Progenitor cell of endocrine pancreas (in vitro differentiated cells): ENCODE measurements at regions not wholly inside any gene's neighbourhood (a gene's known extent, or its start where the extent isn't known, plus 50 kb on each side); places are given as distances from the start of the nearest gene placed in this dataset.

Experiments
- DNase-seq: peaks from one replicate; pipeline ENCODE4 v3.0.0; 2021; ENCODE audit warnings: low spot score; ENCODE audit not compliant: unreplicated experiment
- H3K27ac Mint-ChIP-seq: 2 replicates; pipeline ENCODE4 v1.8.0; 2021; ENCODE audit warnings: mild to moderate bottlenecking, moderate library complexity, mixed read lengths
- H3K27me3 Mint-ChIP-seq: 2 replicates; pipeline ENCODE4 v1.8.0; 2021; ENCODE audit warnings: mixed read lengths
- H3K36me3 Mint-ChIP-seq: 2 replicates; pipeline ENCODE4 v1.8.0; 2022; ENCODE audit warnings: mixed read lengths; ENCODE audit not compliant: insufficient read depth
- H3K4me1 Mint-ChIP-seq: 2 replicates; pipeline ENCODE4 v1.8.0; 2021; ENCODE audit warnings: low read depth, mixed read lengths
- H3K4me3 Mint-ChIP-seq: 2 replicates; pipeline ENCODE4 v1.8.0; 2021; ENCODE audit warnings: low read depth, mild to moderate bottlenecking, moderate library complexity, mixed read lengths
- H3K9me3 Mint-ChIP-seq: 2 replicates; pipeline ENCODE4 v1.8.0; 2021; ENCODE audit warnings: low read depth, mixed read lengths
- CTCF ChIP-seq: fragments of 200-600 bp; sonication (generic); IDR thresholded peaks from one replicate; pipeline ENCODE4 v1.5.0; 2021; ENCODE audit warnings: antibody characterized with exemption, mild to moderate bottlenecking; ENCODE audit not compliant: unreplicated experiment

DNA sequence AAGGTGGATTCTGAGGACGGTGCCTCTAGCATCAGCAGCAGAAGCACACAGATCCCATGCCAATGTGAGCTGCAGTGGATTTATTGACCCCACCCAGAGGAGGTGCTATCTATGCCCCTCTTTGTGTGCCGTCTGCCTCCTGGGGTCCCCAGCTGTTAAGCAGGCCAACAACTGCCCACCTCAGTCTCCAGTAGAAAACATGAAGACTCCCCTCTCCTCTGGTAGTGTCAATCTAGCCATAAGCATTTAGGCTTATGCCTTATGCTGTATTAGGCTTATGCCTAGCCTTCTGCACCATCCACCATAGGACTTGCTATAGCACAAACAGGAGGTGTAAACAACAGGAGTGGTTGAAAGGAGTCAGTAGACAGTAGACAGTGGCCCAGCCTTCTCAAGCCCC is 417.9 kb upstream of the C16orf82 start:
- Mint-ChIP-seq H3K36me3 (no peaks in the 10 kb centered on the region), H3K27me3 (peaks cover 30% of the 10 kb centered on the region), H3K9me3 (no peaks in the 10 kb centered on the region), H3K4me1 (no peaks in the 10 kb centered on the region), H3K4me3 (no peak overlapping the region), H3K27ac (no peak overlapping the region)
- no peak for DNase-seq
- TF ChIP-seq CTCF: no peak

DNA sequence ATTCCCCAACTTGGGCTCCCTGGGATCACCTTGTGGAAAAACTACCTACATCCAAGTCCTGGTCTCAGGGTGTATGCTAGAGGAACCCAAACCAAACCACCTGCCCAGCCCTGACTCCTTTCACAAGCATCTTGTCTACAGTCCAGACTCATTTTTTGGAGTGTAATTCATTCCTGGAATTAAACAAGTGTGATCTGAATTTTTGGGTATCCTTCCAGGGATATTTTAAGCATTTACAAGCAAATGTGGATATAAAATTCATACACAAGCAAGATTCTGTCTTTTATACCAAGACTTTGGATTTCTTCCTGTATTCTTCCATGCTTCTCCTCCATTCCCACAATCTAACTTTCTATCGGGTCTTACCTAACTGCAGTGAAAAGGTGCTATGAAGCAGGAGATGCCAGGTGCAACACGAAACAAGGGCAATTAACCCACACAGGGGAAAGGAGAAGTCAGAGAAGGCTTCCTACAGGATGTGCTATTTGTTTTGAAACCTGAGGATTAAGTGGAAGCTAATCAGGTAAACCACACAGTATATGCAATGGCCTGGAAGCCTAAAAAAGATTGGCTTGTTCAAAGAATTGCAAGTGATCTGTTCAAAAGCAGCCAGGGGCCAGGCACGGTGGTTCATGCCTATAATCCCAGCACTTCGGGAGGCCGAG is 417.2 kb upstream of the C16orf82 start:
- no peak overlapping the region for H3K27ac Mint-ChIP-seq
- no peak for TF ChIP-seq CTCF
- no peaks in the 10 kb centered on the region for H3K4me1 Mint-ChIP-seq
- H3K27me3 Mint-ChIP-seq: peaks cover 25% of the 10 kb centered on the region
- no peak overlapping the region for H3K4me3 Mint-ChIP-seq
- DNase-seq: no peak
- no peaks in the 10 kb centered on the region for H3K36me3 Mint-ChIP-seq
- H3K9me3 Mint-ChIP-seq: peaks cover 1% of the 10 kb centered on the region

DNA sequence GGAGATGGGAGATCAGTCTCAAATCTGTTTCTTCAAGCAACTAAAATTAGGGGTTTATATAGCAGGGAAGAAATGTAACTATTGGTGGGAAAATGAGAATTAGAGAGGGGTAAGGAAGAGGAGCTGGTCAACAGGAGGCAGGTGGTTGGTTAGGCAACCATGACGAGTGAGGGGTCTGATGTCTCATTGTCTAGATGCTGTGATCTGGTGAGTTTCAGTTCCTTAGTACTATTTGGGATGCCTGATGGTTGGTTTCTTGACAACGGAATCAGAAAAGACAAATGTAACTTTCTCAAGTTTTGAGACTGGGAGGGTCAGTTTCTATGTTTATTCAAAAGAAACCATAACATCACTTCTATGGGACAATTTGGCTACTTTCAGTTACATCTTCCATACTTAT is 415.3 kb upstream of the C16orf82 start:
- Mint-ChIP-seq H3K4me1 (peaks cover 8% of the 10 kb centered on the region), H3K27me3 (peaks cover 15% of the 10 kb centered on the region), H3K9me3 (peaks cover 14% of the 10 kb centered on the region), H3K4me3 (no peak overlapping the region), H3K27ac (no peak overlapping the region), H3K36me3 (no peaks in the 10 kb centered on the region)
- DNase-seq: no peak
- no peak for TF ChIP-seq CTCF

- DNase-seq: no peak
- H3K4me3 Mint-ChIP-seq: no peak overlapping the region
- no peak overlapping the region for H3K27ac Mint-ChIP-seq
- no peak for TF ChIP-seq CTCF
- H3K36me3 Mint-ChIP-seq: no peaks in the 10 kb centered on the region
- H3K27me3 Mint-ChIP-seq: peaks cover 15% of the 10 kb centered on the region
- H3K4me1 Mint-ChIP-seq: peaks cover 8% of the 10 kb centered on the region
- H3K9me3 Mint-ChIP-seq: peaks cover 17% of the 10 kb centered on the region
These were observed 414.8 kb upstream of the C16orf82 start for GRCh38 chr16:26651884-26652283.

DNA sequence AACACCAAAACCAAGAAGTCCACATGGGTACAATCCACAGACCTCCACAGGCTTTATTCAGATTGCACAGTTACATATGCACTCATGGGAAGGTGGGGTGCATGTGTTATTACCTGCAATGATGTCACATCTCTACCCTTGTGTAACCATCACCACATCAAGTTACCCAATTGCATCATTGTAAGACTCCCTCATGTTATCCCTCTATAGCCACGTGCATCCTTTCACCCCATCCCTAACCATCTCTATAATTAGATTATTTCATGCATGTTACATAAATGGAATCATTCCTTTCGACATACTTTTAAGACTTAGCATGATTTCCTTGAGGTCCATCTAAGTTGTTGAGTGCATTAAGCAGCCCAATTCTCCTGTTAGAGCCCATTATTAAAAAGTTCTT is 408.2 kb upstream of the C16orf82 start:
- peaks cover 18% of the 10 kb centered on the region for H3K9me3 Mint-ChIP-seq
- no peak for TF ChIP-seq CTCF
- no peak for DNase-seq
- H3K27me3 Mint-ChIP-seq: peaks cover 22% of the 10 kb centered on the region
- no peak overlapping the region for H3K27ac Mint-ChIP-seq
- no peak overlapping the region for H3K4me3 Mint-ChIP-seq
- H3K4me1 Mint-ChIP-seq: peaks cover 8% of the 10 kb centered on the region
- no peaks in the 10 kb centered on the region for H3K36me3 Mint-ChIP-seq
